ENCODE measurements at regions not wholly inside any gene's neighbourhood (a gene's known extent, or its start where the extent isn't known, plus 50 kb on each side); places are given as distances from the start of the nearest gene placed in this dataset.
A peak's percentile ranks its signal among the peaks of the same experiment; 100 is the strongest.
"Not testable (repeated sequence)": the region's sequence is repeated elsewhere in the genome, so short reads cannot be mapped to it uniquely, and the experiment has no call there.

- FAIRE-seq, result not testable (repeated sequence)
Observed at GRCh38 chr15:20227119-20227853, 314.3 kb downstream of the GOLGA6L6 start.

DNA sequence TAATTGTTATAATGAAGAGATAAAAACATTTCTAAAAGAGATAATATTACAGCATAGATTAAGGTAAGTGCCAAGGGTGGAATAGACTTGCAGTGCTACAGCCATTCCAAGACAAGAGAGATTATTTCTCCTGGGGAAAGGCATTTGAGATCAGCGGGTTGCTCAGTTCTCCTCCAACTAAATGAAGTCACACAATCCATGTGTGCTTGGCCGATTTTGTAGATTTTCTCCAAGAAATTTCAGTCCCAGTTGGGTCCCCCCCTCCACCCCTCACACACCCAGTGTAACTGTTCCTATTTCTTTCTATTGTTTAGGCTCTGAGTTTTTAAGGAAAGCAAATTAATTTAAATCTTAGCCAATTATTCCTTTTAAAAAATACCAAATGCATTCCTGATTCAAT is 315.1 kb downstream of the GOLGA6L6 start:
- not testable (repeated sequence) for FAIRE-seq

GRCh38 chr15:20221063-20221462 is 320.5 kb downstream of the GOLGA6L6 start:
- not testable (repeated sequence) for FAIRE-seq

DNA sequence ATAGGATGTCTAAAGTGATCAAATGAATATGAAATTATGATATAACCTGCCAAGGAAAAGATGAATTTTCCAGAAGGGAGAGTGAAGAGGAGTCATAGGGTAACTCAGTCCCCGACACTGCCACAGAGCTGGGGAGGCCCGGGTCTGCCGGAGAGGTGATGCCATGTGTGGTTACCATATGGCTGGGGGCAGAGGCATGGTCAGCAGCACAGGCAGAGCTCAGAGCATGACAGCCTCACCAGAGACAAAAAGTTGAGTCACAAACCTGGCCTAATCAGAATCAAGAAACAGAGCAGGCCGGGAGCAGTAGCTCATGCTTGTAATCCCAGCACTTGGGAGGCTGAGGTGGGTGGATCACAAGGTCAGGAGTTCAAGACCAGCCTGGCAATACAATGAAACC is 322.4 kb downstream of the GOLGA6L6 start:
- FAIRE-seq, result not testable (repeated sequence)

GRCh38 chr15:20215700-20216099 is 325.9 kb downstream of the GOLGA6L6 start:
- not testable (repeated sequence) for FAIRE-seq

- not testable (repeated sequence) for FAIRE-seq
Observed at GRCh38 chr15:20214101-20214500, 327.5 kb downstream of the GOLGA6L6 start.

DNA sequence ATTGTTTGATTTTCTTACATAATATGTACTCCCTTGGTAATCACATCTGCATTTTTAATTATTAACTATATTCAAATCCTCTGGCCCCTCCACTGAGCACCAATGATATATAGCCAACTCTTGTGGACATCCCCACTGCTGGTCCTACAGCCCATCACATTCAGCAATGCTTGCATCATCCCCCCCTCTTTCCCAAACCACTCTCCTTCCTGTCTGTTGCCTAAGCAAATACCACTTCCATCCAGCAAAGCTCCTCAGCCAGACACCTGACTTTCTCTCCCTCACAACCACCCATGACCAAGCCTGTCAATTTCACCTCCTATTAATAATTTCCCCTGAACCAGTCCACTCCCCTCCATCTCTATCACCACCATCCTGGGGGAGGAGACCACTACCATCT is 330.1 kb downstream of the GOLGA6L6 start:
- not testable (repeated sequence) for FAIRE-seq

DNA sequence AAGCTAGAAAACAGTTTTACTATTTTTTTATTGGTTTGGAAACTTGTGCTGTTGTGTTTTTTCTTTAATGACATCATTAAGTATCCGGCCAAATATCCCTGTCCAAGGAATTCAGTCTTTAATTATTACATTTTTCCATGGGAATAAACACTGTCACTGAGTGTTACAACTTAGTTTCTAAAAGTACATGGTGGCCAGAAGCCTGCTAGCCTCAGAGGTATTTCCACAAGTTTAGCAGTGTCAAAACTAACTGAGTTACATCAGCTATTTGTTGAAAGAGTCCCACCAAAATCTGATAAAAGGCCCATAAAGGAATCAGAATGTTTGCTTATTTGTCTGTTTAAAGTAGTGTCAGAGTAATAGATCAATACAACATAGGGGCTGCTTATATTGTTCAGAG is 331.6 kb downstream of the GOLGA6L6 start:
- not testable (repeated sequence) for FAIRE-seq

GRCh38 chr15:20207607-20208006 is 334.0 kb downstream of the GOLGA6L6 start:
- not testable (repeated sequence) for FAIRE-seq

DNA sequence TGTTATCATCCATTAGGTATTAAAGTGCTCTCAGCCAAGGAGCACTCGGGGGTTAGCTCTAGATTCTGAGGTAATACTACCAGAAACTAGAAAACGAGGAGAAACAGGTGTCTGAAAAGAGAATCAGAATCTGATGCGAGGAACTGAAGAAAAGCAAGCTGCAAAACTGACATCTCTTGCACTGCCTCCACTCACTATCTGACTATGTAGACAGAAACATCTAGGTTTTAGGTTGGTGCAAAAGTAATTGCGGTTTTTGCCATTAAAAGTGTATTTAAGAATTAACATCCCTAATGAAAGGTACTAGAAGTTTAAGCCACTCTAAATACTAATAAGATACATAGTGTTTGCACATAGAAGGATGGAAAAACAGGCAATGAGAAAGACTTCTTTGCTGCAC is 334.4 kb downstream of the GOLGA6L6 start:
- not testable (repeated sequence) for FAIRE-seq

DNA sequence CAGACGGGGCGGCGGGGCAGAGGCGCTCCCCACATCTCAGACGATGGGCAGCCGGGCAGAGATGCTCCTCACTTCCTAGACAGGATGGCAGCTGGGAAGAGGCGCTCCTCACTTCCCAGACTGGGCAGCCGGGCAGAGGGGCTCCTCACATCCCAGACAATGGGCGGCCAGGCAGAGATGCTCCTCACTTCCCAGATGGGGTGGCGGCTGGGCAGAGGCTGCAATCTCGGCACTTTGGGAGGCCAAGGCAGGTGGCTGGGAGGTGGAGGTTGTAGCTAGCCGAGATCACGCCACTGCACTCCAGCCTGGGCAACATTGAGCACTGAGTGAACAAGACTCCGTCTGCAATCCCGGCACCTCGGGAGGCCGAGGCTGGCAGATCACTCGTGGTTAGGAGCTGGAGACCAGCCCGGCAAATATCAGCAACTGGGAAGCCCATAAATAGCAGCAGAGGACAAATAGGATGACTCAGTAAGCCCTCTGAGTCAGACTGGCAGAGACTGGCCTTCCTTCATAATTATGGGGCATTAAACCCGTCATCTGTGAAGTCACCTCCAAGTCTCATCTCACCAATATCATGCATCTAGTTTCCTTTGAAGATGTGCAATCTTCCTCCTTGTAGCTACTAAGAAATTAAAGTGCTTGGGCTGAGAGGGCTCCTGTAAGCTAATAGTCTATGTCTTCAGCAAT is 337.3 kb downstream of the GOLGA6L6 start:
- not testable (repeated sequence) for FAIRE-seq

- not testable (repeated sequence) for FAIRE-seq
Observed at GRCh38 chr15:20203649-20204150, 337.9 kb downstream of the GOLGA6L6 start.

DNA sequence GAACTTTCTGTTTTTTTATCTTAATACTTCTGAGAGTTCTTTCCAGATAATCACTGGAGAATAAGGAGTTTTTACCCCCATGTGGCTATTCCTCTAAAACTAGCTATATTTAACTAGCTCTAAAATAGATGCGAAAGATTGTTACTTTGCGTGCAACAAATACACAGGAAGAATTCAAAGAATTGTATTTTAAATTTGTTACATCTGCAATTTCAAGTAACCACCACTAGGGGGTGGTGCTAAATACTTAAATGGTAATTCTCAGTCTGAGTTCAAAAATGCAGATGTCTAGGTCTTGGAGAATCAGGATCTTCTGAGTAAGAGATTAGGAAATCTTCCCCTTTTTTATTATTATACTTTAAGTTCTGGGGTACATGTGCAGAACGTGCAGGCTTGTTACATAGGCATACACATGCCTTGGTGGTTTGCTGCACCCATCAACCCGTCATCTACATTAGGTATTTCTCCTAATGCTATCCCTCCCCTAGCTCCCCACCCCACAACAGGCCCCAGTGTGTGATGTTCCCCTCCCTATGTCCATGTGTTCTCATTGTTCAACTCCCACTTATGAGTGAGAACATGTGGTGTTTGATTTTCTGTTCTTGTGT is 346.9 kb downstream of the GOLGA6L6 start:
- FAIRE-seq, result peak; percentile 45

- FAIRE-seq, result peak; percentile 96
Observed at GRCh38 chr15:20192982-20193929, 348.3 kb downstream of the GOLGA6L6 start.

DNA sequence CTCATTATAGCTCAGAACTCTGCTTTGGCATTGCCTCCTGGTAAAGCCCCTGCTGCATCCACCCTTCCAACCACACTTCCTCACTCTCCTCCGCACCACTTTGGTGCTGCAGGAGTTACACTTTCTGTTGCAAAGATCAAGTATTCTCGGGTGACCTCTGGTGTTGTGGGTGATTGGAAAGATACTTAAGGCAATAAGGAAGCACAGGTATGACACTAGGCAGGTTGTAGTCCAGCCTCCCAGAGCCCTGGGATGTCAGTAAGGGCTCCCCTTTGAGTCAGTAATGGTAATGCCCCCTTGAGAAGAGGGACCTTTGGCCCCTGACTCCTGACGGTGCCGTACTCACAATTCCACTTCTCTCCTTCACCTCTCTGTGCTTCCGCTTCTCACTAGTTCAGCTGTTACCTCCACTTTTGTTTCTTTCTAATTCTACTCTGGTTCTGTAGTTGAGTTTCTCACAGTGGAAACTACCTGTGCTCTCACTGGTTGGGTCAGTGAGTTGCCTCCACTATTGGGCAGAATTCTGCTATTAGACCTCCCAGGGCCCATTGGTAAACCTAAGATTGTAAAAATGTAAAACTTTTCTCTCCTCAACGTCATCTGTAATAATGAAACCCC is 350.0 kb downstream of the GOLGA6L6 start:
- FAIRE-seq, result not testable (repeated sequence)

DNA sequence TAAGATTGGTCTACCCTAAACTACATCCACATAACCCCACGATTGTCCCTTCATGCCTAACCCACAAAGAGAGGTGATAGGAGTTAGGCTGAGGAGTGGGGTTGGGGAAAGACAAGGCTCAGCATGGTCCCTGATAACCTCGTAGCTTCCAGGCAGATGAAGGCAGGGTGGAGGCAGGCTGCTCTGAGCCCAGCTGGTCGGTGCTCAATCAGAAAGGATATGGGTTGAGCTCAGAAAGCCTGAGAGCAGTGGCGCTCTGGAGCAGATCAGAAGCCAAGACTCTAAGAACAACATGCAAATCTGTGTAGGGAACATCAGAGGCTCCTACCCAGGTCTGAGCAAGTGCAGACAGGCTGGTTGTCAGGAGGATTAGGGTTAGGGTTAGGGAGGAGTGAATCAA is 353.0 kb downstream of the GOLGA6L6 start:
- FAIRE-seq, result not testable (repeated sequence)

- not testable (repeated sequence) for FAIRE-seq
Observed at GRCh38 chr15:20187370-20188355, 353.9 kb downstream of the GOLGA6L6 start.

DNA sequence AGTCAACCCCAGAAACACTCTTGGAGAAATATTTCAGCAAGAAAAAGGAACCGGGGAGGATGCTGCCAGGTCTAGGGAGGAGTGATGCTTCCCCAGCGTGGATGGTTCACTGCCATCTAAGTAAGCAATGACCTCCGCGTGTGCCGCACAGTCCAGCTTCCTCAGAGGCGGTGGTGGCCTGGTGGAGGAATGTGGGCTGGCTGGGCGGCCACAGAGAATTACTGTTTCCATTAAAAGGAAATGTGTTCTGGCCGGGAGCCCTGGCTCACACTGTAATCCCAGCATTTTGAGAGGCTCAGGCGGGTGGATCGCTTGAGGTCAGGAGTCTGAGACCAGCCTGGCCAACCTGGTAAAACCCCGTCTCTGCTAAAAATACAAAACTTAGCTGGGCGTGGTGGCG is 356.7 kb downstream of the GOLGA6L6 start:
- FAIRE-seq, result not testable (repeated sequence)

GRCh38 chr15:20168221-20168620 is 373.4 kb downstream of the GOLGA6L6 start:
- FAIRE-seq, result not testable (repeated sequence)

DNA sequence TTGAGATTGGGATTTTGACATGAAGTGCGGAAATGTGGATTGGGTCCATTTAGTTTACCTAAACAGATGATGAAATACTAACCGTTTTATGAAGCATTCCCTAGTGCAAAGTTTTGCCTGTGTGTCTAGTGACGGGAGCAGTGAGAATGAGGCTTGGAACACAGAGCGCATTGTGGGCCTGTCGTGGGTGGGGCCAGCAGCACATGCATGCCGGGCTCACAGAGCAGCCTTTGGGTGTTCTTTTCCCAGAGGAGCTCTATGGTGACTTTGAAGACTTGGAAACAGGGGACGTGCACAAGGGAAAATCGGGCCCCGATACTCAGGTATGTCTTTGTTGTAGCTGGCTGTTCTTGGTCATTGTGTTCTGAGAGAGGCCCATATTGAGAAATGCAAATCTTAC is 388.1 kb downstream of the GOLGA6L6 start:
- FAIRE-seq, result not testable (repeated sequence)

GRCh38 chr15:20148679-20149078 is 392.9 kb downstream of the GOLGA6L6 start:
- not testable (repeated sequence) for FAIRE-seq

Data from TTC549 (cell line).